ENCODE measurements at regions not wholly inside any gene's neighbourhood (a gene's known extent, or its start where the extent isn't known, plus 50 kb on each side); places are given as distances from the start of the nearest gene placed in this dataset.

- TF ChIP-seq TAF1 (IDR thresholded peaks at IDR 0.05; ENCODE audit: low read depth) (no peak), ZBTB7A (IDR thresholded peaks at IDR 0.05; ENCODE audit: low read depth) (no peak), TEAD4 (IDR thresholded peaks at IDR 0.05) (no peak), EP300 (IDR thresholded peaks at IDR 0.05; ENCODE audit: borderline replicate concordance) (no peak), RAD21 (IDR thresholded peaks at IDR 0.05; ENCODE audit: low read depth) (no peak), NFIC (IDR thresholded peaks at IDR 0.05) (no peak), MAX (IDR thresholded peaks at IDR 0.05) (no peak), USF1 (IDR thresholded peaks at IDR 0.05) (no peak), FOXM1 (IDR thresholded peaks at IDR 0.05; ENCODE audit: borderline replicate concordance, low read depth) (no peak), CEBPB (IDR thresholded peaks at IDR 0.05) (no peak)
- TF ChIP-seq, protein P1, sequence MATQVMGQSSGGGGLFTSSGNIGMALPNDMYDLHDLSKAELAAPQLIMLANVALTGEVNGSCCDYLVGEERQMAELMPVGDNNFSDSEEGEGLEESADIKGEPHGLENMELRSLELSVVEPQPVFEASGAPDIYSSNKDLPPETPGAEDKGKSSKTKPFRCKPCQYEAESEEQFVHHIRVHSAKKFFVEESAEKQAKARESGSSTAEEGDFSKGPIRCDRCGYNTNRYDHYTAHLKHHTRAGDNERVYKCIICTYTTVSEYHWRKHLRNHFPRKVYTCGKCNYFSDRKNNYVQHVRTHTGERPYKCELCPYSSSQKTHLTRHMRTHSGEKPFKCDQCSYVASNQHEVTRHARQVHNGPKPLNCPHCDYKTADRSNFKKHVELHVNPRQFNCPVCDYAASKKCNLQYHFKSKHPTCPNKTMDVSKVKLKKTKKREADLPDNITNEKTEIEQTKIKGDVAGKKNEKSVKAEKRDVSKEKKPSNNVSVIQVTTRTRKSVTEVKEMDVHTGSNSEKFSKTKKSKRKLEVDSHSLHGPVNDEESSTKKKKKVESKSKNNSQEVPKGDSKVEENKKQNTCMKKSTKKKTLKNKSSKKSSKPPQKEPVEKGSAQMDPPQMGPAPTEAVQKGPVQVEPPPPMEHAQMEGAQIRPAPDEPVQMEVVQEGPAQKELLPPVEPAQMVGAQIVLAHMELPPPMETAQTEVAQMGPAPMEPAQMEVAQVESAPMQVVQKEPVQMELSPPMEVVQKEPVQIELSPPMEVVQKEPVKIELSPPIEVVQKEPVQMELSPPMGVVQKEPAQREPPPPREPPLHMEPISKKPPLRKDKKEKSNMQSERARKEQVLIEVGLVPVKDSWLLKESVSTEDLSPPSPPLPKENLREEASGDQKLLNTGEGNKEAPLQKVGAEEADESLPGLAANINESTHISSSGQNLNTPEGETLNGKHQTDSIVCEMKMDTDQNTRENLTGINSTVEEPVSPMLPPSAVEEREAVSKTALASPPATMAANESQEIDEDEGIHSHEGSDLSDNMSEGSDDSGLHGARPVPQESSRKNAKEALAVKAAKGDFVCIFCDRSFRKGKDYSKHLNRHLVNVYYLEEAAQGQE (IDR thresholded peaks at IDR 0.05; ENCODE audit: low read depth) = no peak
Measured at GRCh38 chr17:33583518-33584417, 290.7 kb upstream of the ASIC2 start.

DNA sequence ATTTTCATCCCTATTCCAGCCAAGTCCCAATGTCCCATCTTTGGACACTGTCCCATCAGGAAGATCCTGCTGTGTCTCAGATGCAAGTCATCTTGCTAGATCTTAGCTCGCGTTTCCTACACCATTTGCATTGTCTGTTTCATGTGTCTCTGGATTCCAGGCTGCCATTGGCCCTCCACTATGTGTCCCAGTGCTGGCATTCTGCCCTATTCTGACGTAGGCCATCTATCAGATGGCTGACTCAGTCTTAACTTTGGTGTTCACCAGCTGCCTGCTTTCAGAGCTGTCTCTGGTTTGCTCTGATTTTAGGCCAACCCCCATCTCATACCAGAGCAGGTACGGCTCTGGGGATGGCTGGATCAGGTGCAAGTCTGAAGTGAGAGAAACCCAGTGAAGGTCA is 300.9 kb upstream of the ASIC2 start:
- TF ChIP-seq ZBTB7A (IDR thresholded peaks at IDR 0.05; ENCODE audit: low read depth) (no peak), CEBPB (IDR thresholded peaks at IDR 0.05) (no peak), YY1 (IDR thresholded peaks at IDR 0.05; ENCODE audit: low read depth) (no peak), EGR1 (IDR thresholded peaks at IDR 0.05) (no peak), NFIC (IDR thresholded peaks at IDR 0.05) (no peak), EP300 (IDR thresholded peaks at IDR 0.05; ENCODE audit: borderline replicate concordance) (no peak), USF1 (IDR thresholded peaks at IDR 0.05) (no peak), TEAD4 (IDR thresholded peaks at IDR 0.05) (no peak), TCF12 (IDR thresholded peaks at IDR 0.05; ENCODE audit: low read depth) (no peak), FOXM1 (IDR thresholded peaks at IDR 0.05; ENCODE audit: borderline replicate concordance, low read depth) (no peak), MAX (IDR thresholded peaks at IDR 0.05) (no peak), CREB1 (IDR thresholded peaks at IDR 0.05; ENCODE audit: low read depth) (no peak), RAD21 (IDR thresholded peaks at IDR 0.05; ENCODE audit: low read depth) (no peak)
- TF ChIP-seq, protein P1 (IDR thresholded peaks at IDR 0.05; ENCODE audit: low read depth) = no peak

DNA sequence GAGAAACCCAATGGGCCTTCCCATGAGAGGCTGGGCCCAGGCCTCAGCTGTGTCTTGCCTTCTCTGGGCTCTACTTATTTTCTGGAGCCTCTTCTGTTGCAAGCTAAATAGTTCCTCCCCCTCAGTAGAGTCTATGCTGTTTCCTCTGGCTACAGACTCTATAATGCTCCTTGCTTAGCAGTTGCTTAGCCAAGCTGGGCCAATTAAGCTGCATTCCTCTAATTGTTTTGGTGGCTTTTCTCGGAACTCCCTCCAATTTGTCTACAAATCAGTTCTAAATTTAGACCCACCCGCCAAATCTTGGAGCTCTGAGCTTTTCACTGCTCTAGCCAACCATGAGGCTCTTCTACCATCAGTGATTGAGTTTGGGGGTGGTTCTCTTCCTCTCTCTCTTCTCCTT is 302.7 kb upstream of the ASIC2 start:
- TF ChIP-seq, protein P1 (IDR thresholded peaks at IDR 0.05; ENCODE audit: low read depth) = no peak
- TF ChIP-seq TAF1 (IDR thresholded peaks at IDR 0.05; ENCODE audit: low read depth) = no peak
- no peak for TF ChIP-seq YY1 (IDR thresholded peaks at IDR 0.05; ENCODE audit: low read depth)
- no peak for TF ChIP-seq EP300 (IDR thresholded peaks at IDR 0.05; ENCODE audit: borderline replicate concordance)
- TF ChIP-seq EGR1 (IDR thresholded peaks at IDR 0.05) = no peak
- TF ChIP-seq FOXM1 (IDR thresholded peaks at IDR 0.05; ENCODE audit: borderline replicate concordance, low read depth) = no peak
- TF ChIP-seq TEAD4 (IDR thresholded peaks at IDR 0.05) = no peak
- TF ChIP-seq NFIC (IDR thresholded peaks at IDR 0.05) = no peak
- TF ChIP-seq USF1 (IDR thresholded peaks at IDR 0.05) = no peak
- no peak for TF ChIP-seq MAX (IDR thresholded peaks at IDR 0.05)

Measured in Ishikawa (cell line).